Activated naive CD8-positive, alpha-beta T cell treated with anti-CD3 and anti-CD28 coated beads for 36 hours (primary cell): ENCODE measurements at regions not wholly inside any gene's neighbourhood (a gene's known extent, or its start where the extent isn't known, plus 50 kb on each side); places are given as distances from the start of the nearest gene placed in this dataset.

Experiments
- DNase-seq: peaks from one replicate; pipeline ENCODE4 v3.0.0; 2021
- H3K27ac Mint-ChIP-seq: one replicate; pipeline ENCODE4 v1.8.0; 2022; ENCODE audit warnings: mild to moderate bottlenecking, moderate library complexity, mixed read lengths
- H3K27me3 Mint-ChIP-seq: one replicate; pipeline ENCODE4 v1.8.0; 2022; ENCODE audit warnings: mild to moderate bottlenecking, mixed read lengths
- H3K36me3 Mint-ChIP-seq: one replicate; pipeline ENCODE4 v1.8.0; 2021; ENCODE audit warnings: mild to moderate bottlenecking, mixed read lengths
- H3K4me1 Mint-ChIP-seq: one replicate; pipeline ENCODE4 v1.8.0; 2021; ENCODE audit warnings: mixed read lengths
- H3K4me3 Mint-ChIP-seq: one replicate; pipeline ENCODE4 v1.8.0; 2022; ENCODE audit warnings: mild to moderate bottlenecking, moderate library complexity, mixed read lengths
- H3K9me3 Mint-ChIP-seq: one replicate; pipeline ENCODE4 v1.8.0; 2022; ENCODE audit warnings: mixed read lengths

- no peak for DNase-seq
- no peaks in the 10 kb centered on the region for H3K9me3 Mint-ChIP-seq
- no peaks in the 10 kb centered on the region for H3K36me3 Mint-ChIP-seq
These were observed 397.1 kb upstream of the ZNF804A start for GRCh38 chr2:184201246-184201645.

GRCh38 chr2:184203661-184204060 is 394.7 kb upstream of the ZNF804A start:
- H3K4me1 Mint-ChIP-seq = no peaks in the 10 kb centered on the region
- H3K27me3 Mint-ChIP-seq = no peaks in the 10 kb centered on the region
- no peaks in the 10 kb centered on the region for H3K36me3 Mint-ChIP-seq
- H3K9me3 Mint-ChIP-seq = no peaks in the 10 kb centered on the region
- no peak overlapping the region for H3K27ac Mint-ChIP-seq
- DNase-seq = no peak
- no peak overlapping the region for H3K4me3 Mint-ChIP-seq

More at GRCh38 chr2:184201246-184201645, 397.1 kb upstream of the ZNF804A start:
- H3K4me3 Mint-ChIP-seq = no peak overlapping the region
- H3K27ac Mint-ChIP-seq = no peak overlapping the region
- no peaks in the 10 kb centered on the region for H3K27me3 Mint-ChIP-seq
- no peaks in the 10 kb centered on the region for H3K4me1 Mint-ChIP-seq

GRCh38 chr2:184205048-184205596 is 393.2 kb upstream of the ZNF804A start:
- H3K4me1 Mint-ChIP-seq = no peaks in the 10 kb centered on the region
- no peaks in the 10 kb centered on the region for H3K27me3 Mint-ChIP-seq
- H3K27ac Mint-ChIP-seq = no peak overlapping the region
- peaks cover 2% of the 10 kb centered on the region for H3K9me3 Mint-ChIP-seq
- no peak for DNase-seq
- no peaks in the 10 kb centered on the region for H3K36me3 Mint-ChIP-seq
- no peak overlapping the region for H3K4me3 Mint-ChIP-seq

GRCh38 chr2:184206045-184206444 is 392.3 kb upstream of the ZNF804A start:
- Mint-ChIP-seq H3K4me3 (no peak overlapping the region), H3K9me3 (peaks cover 3% of the 10 kb centered on the region), H3K27ac (no peak overlapping the region), H3K36me3 (no peaks in the 10 kb centered on the region), H3K4me1 (no peaks in the 10 kb centered on the region), H3K27me3 (no peaks in the 10 kb centered on the region)
- no peak for DNase-seq

- no peak for DNase-seq
- Mint-ChIP-seq H3K27me3 (no peaks in the 10 kb centered on the region), H3K4me1 (no peaks in the 10 kb centered on the region), H3K27ac (no peak overlapping the region), H3K36me3 (no peaks in the 10 kb centered on the region), H3K4me3 (no peak overlapping the region), H3K9me3 (peaks cover 8% of the 10 kb centered on the region)
These were observed 388.0 kb upstream of the ZNF804A start for GRCh38 chr2:184210329-184210728.

- no peaks in the 10 kb centered on the region for H3K36me3 Mint-ChIP-seq
- no peak for DNase-seq
- H3K27me3 Mint-ChIP-seq = no peaks in the 10 kb centered on the region
- H3K4me1 Mint-ChIP-seq = no peaks in the 10 kb centered on the region
- peaks cover 13% of the 10 kb centered on the region for H3K9me3 Mint-ChIP-seq
- H3K27ac Mint-ChIP-seq = no peak overlapping the region
- H3K4me3 Mint-ChIP-seq = no peak overlapping the region
These were observed 382.6 kb upstream of the ZNF804A start for GRCh38 chr2:184215745-184216144.

GRCh38 chr2:184256611-184257010 is 341.7 kb upstream of the ZNF804A start:
- DNase-seq = no peak

GRCh38 chr2:184261331-184261730 is 337.0 kb upstream of the ZNF804A start:
- no peak overlapping the region for H3K27ac Mint-ChIP-seq
- no peaks in the 10 kb centered on the region for H3K36me3 Mint-ChIP-seq
- no peak overlapping the region for H3K4me3 Mint-ChIP-seq
- H3K4me1 Mint-ChIP-seq = no peaks in the 10 kb centered on the region
- no peaks in the 10 kb centered on the region for H3K27me3 Mint-ChIP-seq
- no peaks in the 10 kb centered on the region for H3K9me3 Mint-ChIP-seq
- DNase-seq = no peak

More at GRCh38 chr2:184256611-184257010, 341.7 kb upstream of the ZNF804A start:
- no peaks in the 10 kb centered on the region for H3K27me3 Mint-ChIP-seq
- no peak overlapping the region for H3K27ac Mint-ChIP-seq
- H3K4me3 Mint-ChIP-seq = no peak overlapping the region
- H3K9me3 Mint-ChIP-seq = no peaks in the 10 kb centered on the region
- H3K36me3 Mint-ChIP-seq = no peaks in the 10 kb centered on the region
- no peaks in the 10 kb centered on the region for H3K4me1 Mint-ChIP-seq

GRCh38 chr2:184261818-184262217 is 336.5 kb upstream of the ZNF804A start:
- Mint-ChIP-seq H3K27me3 (no peaks in the 10 kb centered on the region), H3K9me3 (no peaks in the 10 kb centered on the region), H3K4me3 (no peak overlapping the region), H3K27ac (no peak overlapping the region), H3K4me1 (no peaks in the 10 kb centered on the region), H3K36me3 (no peaks in the 10 kb centered on the region)
- DNase-seq = no peak

- DNase-seq = no peak
- Mint-ChIP-seq H3K4me3 (no peak overlapping the region), H3K4me1 (no peaks in the 10 kb centered on the region), H3K27ac (no peak overlapping the region), H3K9me3 (no peaks in the 10 kb centered on the region), H3K27me3 (no peaks in the 10 kb centered on the region), H3K36me3 (no peaks in the 10 kb centered on the region)
These were observed 329.3 kb upstream of the ZNF804A start for GRCh38 chr2:184268900-184269477.

GRCh38 chr2:184270660-184271059 is 327.7 kb upstream of the ZNF804A start:
- Mint-ChIP-seq H3K27ac (no peak overlapping the region), H3K36me3 (no peaks in the 10 kb centered on the region), H3K4me1 (no peaks in the 10 kb centered on the region), H3K9me3 (no peaks in the 10 kb centered on the region), H3K4me3 (no peak overlapping the region), H3K27me3 (no peaks in the 10 kb centered on the region)
- DNase-seq = no peak

GRCh38 chr2:184272056-184272455 is 326.3 kb upstream of the ZNF804A start:
- Mint-ChIP-seq H3K36me3 (no peaks in the 10 kb centered on the region), H3K27me3 (no peaks in the 10 kb centered on the region), H3K27ac (no peak overlapping the region), H3K9me3 (no peaks in the 10 kb centered on the region), H3K4me1 (no peaks in the 10 kb centered on the region), H3K4me3 (no peak overlapping the region)
- no peak for DNase-seq

- H3K27ac Mint-ChIP-seq = no peak overlapping the region
- H3K9me3 Mint-ChIP-seq = peaks cover 2% of the 10 kb centered on the region
These were observed 303.5 kb upstream of the ZNF804A start for GRCh38 chr2:184294831-184295230.

GRCh38 chr2:184297085-184297484 is 301.2 kb upstream of the ZNF804A start:
- Mint-ChIP-seq H3K36me3 (no peaks in the 10 kb centered on the region), H3K9me3 (no peaks in the 10 kb centered on the region), H3K4me3 (no peak overlapping the region), H3K27ac (no peak overlapping the region), H3K27me3 (no peaks in the 10 kb centered on the region), H3K4me1 (no peaks in the 10 kb centered on the region)
- DNase-seq = no peak

More at GRCh38 chr2:184294831-184295230, 303.5 kb upstream of the ZNF804A start:
- Mint-ChIP-seq H3K27me3 (no peaks in the 10 kb centered on the region), H3K4me1 (no peaks in the 10 kb centered on the region), H3K36me3 (no peaks in the 10 kb centered on the region), H3K4me3 (no peak overlapping the region)
- DNase-seq = no peak

- H3K4me1 Mint-ChIP-seq = no peaks in the 10 kb centered on the region
- no peaks in the 10 kb centered on the region for H3K36me3 Mint-ChIP-seq
- no peak overlapping the region for H3K27ac Mint-ChIP-seq
- no peak overlapping the region for H3K4me3 Mint-ChIP-seq
- no peaks in the 10 kb centered on the region for H3K27me3 Mint-ChIP-seq
- no peaks in the 10 kb centered on the region for H3K9me3 Mint-ChIP-seq
- DNase-seq = no peak
These were observed 295.8 kb upstream of the ZNF804A start for GRCh38 chr2:184302506-184302905.

- no peaks in the 10 kb centered on the region for H3K27me3 Mint-ChIP-seq
These were observed 294.3 kb upstream of the ZNF804A start for GRCh38 chr2:184304006-184304405.

More at GRCh38 chr2:184304006-184304405, 294.3 kb upstream of the ZNF804A start:
- no peak for DNase-seq
- H3K9me3 Mint-ChIP-seq = no peaks in the 10 kb centered on the region
- no peak overlapping the region for H3K4me3 Mint-ChIP-seq
- H3K27ac Mint-ChIP-seq = no peak overlapping the region
- H3K4me1 Mint-ChIP-seq = no peaks in the 10 kb centered on the region
- H3K36me3 Mint-ChIP-seq = no peaks in the 10 kb centered on the region
